ENCODE measurements at regions not wholly inside any gene's neighbourhood (a gene's known extent, or its start where the extent isn't known, plus 50 kb on each side); places are given as distances from the start of the nearest gene placed in this dataset.

DNA sequence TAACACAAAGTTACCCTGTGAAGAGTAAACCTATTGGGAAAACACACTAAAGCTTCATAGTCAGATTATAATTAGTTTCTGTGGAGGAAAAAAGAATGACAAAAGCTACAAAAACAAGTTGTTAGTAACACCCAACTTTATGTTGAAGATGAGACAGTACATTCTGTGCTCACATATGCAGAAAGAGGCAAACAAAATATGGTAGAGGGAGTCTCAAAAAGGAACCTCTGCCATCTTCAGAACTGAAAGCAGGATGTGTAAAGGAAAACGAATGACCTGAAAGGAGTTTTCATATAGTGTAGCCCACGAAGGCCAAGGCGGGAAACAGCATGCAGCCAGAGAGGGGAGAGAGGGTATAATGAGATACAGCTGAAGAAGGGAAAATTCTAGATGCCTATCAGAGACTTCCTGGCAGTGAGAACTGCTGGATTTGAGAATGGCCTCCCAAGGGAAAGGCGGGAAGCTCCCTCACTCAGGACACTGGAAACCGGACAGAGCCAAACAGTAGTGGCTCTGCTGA lies 84.1 kb upstream of the HEY2 start:
- no peak for TF ChIP-seq ZFX (IDR thresholded peaks at IDR 0.05; ENCODE audit: borderline replicate concordance)
- TF ChIP-seq, protein P1, sequence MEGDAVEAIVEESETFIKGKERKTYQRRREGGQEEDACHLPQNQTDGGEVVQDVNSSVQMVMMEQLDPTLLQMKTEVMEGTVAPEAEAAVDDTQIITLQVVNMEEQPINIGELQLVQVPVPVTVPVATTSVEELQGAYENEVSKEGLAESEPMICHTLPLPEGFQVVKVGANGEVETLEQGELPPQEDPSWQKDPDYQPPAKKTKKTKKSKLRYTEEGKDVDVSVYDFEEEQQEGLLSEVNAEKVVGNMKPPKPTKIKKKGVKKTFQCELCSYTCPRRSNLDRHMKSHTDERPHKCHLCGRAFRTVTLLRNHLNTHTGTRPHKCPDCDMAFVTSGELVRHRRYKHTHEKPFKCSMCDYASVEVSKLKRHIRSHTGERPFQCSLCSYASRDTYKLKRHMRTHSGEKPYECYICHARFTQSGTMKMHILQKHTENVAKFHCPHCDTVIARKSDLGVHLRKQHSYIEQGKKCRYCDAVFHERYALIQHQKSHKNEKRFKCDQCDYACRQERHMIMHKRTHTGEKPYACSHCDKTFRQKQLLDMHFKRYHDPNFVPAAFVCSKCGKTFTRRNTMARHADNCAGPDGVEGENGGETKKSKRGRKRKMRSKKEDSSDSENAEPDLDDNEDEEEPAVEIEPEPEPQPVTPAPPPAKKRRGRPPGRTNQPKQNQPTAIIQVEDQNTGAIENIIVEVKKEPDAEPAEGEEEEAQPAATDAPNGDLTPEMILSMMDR (IDR thresholded peaks at IDR 0.05) = no peak
- H3K27ac ChIP-seq = no peak overlapping the region

DNA sequence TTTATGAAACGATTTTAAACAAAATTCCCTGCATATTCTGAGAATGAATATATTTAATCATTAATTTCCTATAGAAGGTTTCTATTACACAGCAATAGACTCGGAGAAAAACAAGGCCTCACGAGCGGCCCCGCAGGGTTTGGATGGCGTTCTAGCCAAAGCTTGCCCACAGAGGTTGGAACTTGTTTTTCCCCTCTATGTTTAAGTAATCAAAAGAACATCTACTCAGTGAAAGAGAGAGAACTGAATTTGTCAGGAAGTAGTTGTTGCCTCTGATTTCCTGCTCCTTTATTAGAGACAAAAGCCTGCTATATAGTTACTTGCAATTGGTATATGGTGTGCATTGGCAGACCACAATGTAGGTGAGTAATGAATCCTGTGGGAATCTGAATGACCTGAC lies 82.1 kb upstream of the HEY2 start:
- TF ChIP-seq, protein P1 (IDR thresholded peaks at IDR 0.05) = no peak
- TF ChIP-seq ZFX (IDR thresholded peaks at IDR 0.05; ENCODE audit: borderline replicate concordance) = no peak
- no peak overlapping the region for H3K27ac ChIP-seq

DNA sequence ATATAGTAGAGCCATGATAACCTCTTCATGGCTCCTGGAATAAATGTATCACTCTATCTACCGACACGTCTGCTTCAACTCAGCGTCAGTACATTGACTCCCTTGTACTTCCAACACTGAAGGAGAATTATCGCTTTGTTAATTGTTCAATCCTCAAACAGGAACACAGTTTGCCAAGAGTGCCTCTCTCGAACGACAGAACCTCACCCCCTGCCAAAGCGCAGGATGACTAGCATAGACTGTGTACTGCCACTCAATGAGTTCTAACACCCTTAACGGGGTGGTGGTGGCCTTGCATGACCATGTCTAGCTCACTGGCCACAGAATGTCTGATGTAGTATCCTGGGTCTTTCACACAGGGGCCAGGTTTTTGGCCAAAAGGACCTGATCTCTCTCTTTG lies 81.4 kb upstream of the HEY2 start:
- TF ChIP-seq, protein P1 (IDR thresholded peaks at IDR 0.05) = no peak
- TF ChIP-seq ZFX (IDR thresholded peaks at IDR 0.05; ENCODE audit: borderline replicate concordance) = no peak
- H3K27ac ChIP-seq = no peak overlapping the region

DNA sequence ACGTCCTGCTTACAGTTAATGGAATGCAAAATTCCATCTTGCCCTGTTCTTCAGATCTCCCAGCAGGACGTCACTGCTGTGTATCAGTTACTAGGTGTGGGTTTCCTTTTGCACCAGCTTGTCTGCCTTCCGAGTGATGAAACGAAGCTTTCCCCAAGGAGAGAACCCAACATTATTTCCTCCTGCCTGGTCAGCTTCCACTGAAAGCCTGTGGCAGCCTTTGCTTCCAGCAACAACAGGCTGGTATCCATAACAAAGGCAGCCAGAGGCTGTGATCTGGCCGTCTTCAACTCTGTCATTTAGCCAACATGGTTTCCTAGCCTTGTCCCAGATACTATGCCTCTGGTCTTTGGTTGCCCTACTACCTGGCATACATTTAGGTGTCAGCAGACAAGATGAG lies 78.9 kb upstream of the HEY2 start:
- TF ChIP-seq, protein P1 (IDR thresholded peaks at IDR 0.05) = no peak
- TF ChIP-seq ZFX (IDR thresholded peaks at IDR 0.05; ENCODE audit: borderline replicate concordance) = no peak
- no peak overlapping the region for H3K27ac ChIP-seq

DNA sequence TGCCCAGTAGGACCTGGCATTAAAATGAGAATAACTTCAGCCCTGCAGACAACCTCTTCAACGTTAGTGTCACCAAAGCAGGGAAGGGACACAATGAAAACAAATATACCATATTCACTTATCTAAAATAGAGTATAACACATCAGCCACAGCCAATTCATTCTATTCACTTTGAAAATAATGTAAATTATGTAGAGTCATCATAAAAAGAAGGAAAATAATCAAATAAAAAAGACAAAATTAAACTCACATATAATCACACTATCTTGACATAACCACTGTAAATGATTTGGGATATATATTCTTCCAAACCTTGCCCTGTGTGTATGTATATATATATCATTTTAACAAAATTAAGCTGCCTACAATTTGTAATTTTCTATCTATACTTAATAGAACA lies 78.1 kb upstream of the HEY2 start:
- TF ChIP-seq, protein P1 (IDR thresholded peaks at IDR 0.05) = no peak
- TF ChIP-seq ZFX (IDR thresholded peaks at IDR 0.05; ENCODE audit: borderline replicate concordance) = no peak
- H3K27ac ChIP-seq = no peak overlapping the region

DNA sequence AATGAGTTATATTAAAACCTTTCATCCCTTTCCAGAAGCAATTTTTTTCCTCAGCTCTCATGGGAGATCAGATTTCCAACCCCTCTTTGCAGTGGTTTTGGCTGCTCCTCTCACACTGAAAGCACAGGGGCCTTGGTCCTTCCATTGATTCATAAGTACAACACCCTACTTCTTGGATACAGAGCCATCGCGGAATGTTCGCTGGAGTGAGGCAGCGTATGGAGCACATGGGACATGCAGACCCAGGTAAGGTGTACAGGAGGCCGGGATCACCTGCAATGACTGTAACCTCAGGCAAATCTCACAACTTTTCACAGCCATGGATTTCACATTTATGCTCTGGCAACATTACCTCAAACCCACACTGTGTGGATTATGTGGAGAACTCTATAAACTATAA lies 75.2 kb upstream of the HEY2 start:
- TF ChIP-seq, protein P1 (IDR thresholded peaks at IDR 0.05) = no peak

DNA sequence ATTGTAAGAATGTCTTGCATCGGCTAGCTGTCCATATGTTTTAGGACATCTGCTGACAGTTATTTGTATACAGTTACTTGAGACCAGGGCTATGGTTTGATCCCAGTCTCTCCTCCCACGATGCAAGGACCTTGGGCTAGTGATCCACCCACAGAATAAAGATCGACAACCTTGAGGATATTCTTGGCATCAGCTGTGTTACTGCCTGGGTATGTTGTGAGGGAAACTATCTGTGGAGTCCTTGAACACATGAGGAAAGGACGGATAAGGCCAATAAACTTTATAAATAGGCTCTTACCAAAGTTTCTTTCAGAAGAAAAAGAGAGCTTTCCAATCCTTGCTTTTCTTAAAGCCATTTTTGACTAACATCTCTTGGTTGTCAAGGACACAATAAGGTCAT lies 70.8 kb upstream of the HEY2 start:
- TF ChIP-seq, protein P1 (IDR thresholded peaks at IDR 0.05) = no peak
- TF ChIP-seq ZFX (IDR thresholded peaks at IDR 0.05; ENCODE audit: borderline replicate concordance) = no peak
- H3K27ac ChIP-seq = no peak overlapping the region

More for the DNA sequence above, 75.2 kb upstream of the HEY2 start:
- no peak overlapping the region for H3K27ac ChIP-seq
